ENCODE measurements at regions not wholly inside any gene's neighbourhood (a gene's known extent, or its start where the extent isn't known, plus 50 kb on each side); places are given as distances from the start of the nearest gene placed in this dataset.

DNA sequence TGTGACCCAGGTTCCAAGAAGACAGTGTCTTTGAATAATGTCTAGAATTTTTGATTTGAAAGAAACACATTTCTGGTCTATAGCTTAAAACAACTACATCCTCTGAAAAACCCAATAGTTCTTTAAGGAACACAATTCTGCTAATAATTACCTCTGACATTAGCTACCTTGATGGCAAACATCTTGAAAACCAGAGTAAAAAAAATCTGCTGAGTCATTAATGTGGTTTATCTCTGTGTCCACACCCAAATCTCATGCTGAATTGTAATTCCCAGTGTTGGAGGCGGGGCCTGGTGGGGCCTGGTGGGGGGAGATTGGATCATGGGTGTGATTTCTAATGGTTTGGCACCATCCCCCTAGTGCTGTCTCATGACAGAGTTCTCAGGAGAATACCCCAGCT, 1233.8 kb downstream of the NLGN4X start:
- DNase-seq (ENCODE audit: low read depth, low spot score), result no peak
- H3K4me3 ChIP-seq (ENCODE audit: low read length), result no peak overlapping the region

DNA sequence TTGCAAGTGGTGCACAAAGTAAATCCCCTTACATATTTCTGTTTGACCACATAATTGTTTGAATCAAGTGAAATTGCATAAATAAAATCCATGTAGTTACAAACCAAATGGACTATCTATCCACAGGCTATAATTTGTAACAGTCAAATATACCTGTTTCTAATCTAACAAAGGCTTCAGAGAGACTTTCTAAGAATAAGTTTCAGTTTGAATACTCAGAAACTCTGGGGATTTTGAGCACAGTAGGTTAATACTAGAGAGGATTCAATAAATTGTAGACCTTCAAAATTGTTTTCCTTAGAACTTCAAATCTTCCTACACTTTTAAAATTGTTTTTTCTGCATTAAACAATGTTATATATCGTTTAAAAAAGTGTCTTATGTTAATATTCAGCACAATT, 1250.1 kb downstream of the NLGN4X start:
- no peak overlapping the region for H3K4me3 ChIP-seq (ENCODE audit: low read length)
- DNase-seq (ENCODE audit: low read depth, low spot score), result no peak

DNA sequence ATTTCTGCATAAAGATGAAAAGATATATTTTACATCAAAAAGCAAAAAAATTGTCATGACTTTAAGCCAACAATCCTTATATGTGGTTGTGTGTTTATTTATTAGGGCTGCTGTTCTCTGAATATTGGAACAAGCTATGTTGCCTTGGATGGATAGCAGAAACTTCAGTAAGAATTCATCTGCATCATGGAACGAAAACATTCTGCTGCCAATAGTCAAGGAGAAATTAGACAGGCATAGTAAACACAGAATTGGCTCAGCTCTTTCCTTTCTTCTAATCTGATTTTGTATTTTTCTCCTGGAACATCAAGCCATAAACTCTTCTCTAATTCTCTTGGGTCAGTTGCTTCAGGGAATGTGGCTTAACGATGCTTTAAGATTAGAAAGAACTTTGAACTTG, 1257.0 kb downstream of the NLGN4X start:
- no peak for DNase-seq (ENCODE audit: low read depth, low spot score)
- H3K4me3 ChIP-seq (ENCODE audit: low read length), result no peak overlapping the region

GRCh38 chrX:4964112-4964511, 1250.7 kb upstream of the PRKX start:
- no peak for DNase-seq (ENCODE audit: low read depth, low spot score)

DNA sequence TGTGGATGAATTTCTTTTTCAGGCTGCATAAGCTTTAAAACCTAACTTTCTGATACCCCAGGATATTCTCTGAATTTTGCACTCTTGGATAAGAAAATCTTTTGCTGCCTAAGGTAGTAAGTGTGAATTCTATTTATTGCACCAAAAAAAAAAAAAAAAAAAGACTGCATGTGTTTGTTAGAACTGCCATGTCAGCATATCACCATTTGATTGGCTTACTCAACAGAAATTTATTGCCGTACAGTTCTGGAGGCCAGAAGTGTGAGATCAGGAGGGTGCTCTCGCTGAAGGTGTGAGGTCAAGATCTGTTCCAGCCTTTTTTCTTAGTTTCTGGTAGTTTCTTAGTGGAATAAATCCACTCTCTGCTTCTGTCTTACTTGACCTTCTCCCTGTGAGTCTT, 1250.0 kb upstream of the PRKX start:
- H3K4me3 ChIP-seq (ENCODE audit: low read length), result no peak overlapping the region
- DNase-seq (ENCODE audit: low read depth, low spot score), result no peak

More at GRCh38 chrX:4964112-4964511, 1250.7 kb upstream of the PRKX start:
- no peak overlapping the region for H3K4me3 ChIP-seq (ENCODE audit: low read length)

GRCh38 chrX:4944767-4945166, 1231.3 kb upstream of the PRKX start:
- DNase-seq (ENCODE audit: low read depth, low spot score), result no peak
- H3K4me3 ChIP-seq (ENCODE audit: low read length), result no peak overlapping the region

DNA sequence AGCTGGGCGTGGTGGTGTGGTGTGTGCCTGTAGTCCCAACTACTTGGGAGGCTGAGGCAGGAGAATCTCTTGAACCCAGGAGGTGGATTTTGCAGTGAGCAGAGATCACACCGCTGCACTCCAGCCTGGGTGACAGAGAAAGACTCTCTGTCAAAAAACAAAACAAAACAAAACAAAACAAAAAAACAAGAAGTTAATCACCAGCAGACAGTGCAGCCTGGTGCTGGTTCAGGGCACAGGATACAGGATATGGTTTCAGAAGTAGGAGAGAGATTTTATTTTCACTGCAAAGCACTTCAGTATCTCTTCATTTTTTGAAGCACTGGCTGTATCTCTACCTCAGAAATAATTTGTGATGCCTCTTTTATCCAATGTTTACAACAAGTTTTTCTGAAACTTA, 1222.9 kb upstream of the PRKX start:
- no peak overlapping the region for H3K4me3 ChIP-seq (ENCODE audit: low read length)
- DNase-seq (ENCODE audit: low read depth, low spot score), result no peak

- H3K4me3 ChIP-seq (ENCODE audit: low read length), result no peak overlapping the region
- DNase-seq (ENCODE audit: low read depth, low spot score), result no peak
These were observed 1222.4 kb upstream of the PRKX start for GRCh38 chrX:4935846-4936245.

DNA sequence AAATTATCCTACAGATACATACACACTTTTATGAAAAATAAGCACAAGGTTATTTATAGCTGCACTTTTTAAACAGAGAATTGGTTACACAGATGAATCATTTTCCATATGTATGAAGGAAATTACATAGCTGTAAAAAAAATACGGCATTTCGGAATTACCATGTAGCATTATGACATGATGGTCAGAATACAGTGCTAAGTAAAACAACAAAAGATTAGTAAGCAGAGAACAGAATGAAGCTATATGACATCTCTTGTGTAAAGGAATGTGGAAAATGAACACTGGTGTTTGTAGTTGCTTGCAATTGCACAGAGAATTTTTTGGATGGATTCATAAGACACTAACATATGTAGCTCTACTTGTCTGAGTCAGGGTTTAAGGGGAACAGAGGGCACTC, 1222.0 kb upstream of the PRKX start:
- DNase-seq (ENCODE audit: low read depth, low spot score), result no peak
- no peak overlapping the region for H3K4me3 ChIP-seq (ENCODE audit: low read length)

- DNase-seq (ENCODE audit: low read depth, low spot score), result no peak
- H3K4me3 ChIP-seq (ENCODE audit: low read length), result no peak overlapping the region
These were observed 1219.3 kb upstream of the PRKX start for GRCh38 chrX:4932790-4933189.

- no peak overlapping the region for H3K4me3 ChIP-seq (ENCODE audit: low read length)
- DNase-seq (ENCODE audit: low read depth, low spot score), result no peak
These were observed 1217.0 kb upstream of the PRKX start for GRCh38 chrX:4930426-4930825.

DNA sequence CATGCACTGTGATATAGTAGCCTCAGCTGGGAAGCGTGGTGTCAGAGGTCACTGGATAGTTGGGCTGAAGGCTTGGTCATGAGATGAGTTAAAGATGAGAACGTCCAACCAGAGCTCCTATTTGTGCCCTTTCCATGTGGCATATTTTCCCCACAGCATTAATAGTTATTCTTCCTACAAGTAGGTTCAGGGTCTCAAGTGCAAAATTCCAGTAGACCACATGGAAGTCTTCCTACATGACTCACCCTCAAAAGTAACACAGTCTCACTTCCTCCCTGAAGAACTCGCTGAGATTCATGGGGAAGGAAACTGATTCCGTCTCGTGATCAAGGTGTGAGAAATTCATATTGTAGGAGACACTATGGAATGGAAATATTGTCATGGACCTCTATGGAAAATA, 1212.5 kb upstream of the PRKX start:
- no peak for DNase-seq (ENCODE audit: low read depth, low spot score)
- H3K4me3 ChIP-seq (ENCODE audit: low read length), result no peak overlapping the region

DNA sequence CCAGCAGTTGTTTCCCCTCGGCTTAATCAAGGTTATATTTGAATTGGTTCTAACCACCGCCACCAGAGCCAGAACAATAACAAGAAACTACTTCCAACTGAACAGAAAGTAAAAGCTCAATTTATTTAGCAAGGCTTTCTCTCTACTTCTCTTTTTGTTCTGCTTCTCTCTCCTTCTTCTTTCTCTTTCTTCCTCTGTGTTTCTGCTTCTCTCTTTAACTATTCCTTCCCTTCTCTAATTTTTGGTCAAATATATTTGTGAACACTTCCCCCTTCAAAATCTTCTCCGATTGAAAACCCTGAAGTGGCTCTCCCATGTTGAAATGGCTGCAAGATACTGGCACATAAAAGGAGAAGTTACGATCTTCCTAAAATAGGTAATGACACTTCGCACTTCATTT, 1195.9 kb upstream of the PRKX start:
- DNase-seq (ENCODE audit: low read depth, low spot score), result no peak
- H3K4me3 ChIP-seq (ENCODE audit: low read length), result no peak overlapping the region

DNA sequence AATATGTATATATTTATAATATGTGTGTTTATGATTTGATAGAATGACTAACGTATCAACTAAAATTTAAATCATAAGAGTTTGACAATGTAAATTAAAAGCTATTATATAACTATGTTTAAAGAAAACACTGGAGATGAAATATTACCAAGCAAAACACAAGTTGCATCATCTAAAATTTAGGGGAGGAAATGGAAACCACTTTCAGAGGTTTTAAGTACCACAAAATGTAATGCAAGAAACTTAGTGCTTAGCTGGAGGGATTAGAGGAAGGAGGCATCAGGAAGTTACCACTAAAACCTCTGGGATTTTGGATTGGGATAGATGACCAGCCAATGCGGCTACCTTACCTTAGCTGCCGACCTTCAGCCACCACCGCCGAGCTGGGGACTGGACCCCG, 1192.1 kb upstream of the PRKX start:
- H3K4me3 ChIP-seq (ENCODE audit: low read length), result no peak overlapping the region
- no peak for DNase-seq (ENCODE audit: low read depth, low spot score)

- DNase-seq (ENCODE audit: low read depth, low spot score), result no peak
- no peak overlapping the region for H3K4me3 ChIP-seq (ENCODE audit: low read length)
These were observed 1167.8 kb upstream of the PRKX start for GRCh38 chrX:4881277-4881676.

DNA sequence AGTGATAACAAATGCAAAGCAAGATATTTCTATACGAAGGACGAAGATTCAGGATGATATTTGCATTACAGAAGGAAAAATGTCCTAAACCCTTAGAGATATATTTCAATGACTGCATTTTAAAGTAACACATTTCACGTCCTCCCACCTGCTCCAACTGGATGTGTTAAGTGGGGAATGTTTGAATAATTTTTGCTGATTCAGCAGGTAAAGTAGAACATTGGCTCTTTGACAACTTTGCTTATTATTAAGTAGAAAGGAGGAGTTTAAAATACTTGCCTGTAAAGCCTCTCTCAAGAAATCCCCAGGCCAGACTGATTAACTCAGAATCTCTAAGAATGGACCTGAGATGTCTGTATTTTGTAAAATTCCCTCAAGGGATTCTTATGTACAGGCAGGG, 1165.2 kb upstream of the PRKX start:
- DNase-seq (ENCODE audit: low read depth, low spot score), result no peak
- no peak overlapping the region for H3K4me3 ChIP-seq (ENCODE audit: low read length)

DNA sequence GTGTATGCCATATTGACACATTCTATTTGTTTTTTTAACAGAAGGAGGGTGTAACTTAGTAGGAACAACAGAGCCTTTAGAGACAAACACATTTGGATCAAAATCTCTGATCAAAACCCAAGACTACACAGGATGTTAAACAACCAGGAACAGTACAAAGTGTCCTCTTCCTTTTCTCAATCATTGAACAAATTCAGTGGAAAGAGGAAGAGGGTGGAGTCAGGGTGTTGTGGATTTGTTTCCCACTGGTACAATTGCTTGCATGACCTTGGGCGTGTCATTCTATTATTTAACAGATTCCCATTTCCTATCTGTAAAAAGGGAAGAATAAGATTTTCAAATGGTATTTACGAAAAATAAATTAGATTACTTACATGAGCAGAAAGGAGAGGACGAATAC, 1162.8 kb upstream of the PRKX start:
- no peak overlapping the region for H3K4me3 ChIP-seq (ENCODE audit: low read length)
- no peak for DNase-seq (ENCODE audit: low read depth, low spot score)

- no peak for DNase-seq (ENCODE audit: low read depth, low spot score)
- H3K4me3 ChIP-seq (ENCODE audit: low read length), result no peak overlapping the region
These were observed 1138.1 kb upstream of the PRKX start for GRCh38 chrX:4851534-4851933.

DNA sequence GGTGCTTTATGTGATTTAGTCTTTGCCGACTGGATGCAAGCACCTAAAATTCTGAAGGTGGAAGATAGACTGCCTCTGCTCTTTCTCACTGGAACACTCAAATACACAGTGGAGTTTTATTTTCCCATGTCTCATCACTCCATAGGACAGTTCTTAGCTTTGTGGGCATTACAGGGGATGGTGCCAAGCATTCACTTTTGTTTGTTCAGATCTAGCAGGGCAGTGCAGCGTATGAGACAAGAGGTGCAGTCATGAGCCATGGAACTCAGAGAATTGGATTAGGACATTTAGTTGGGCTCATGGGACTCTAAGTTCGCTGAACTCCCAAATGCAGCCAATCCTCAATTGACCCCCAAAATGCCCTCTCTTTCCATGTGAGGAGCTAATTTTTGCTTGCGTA, 1136.9 kb upstream of the PRKX start:
- no peak overlapping the region for H3K4me3 ChIP-seq (ENCODE audit: low read length)
- no peak for DNase-seq (ENCODE audit: low read depth, low spot score)

- H3K4me3 ChIP-seq (ENCODE audit: low read length), result no peak overlapping the region
- no peak for DNase-seq (ENCODE audit: low read depth, low spot score)
These were observed 1130.9 kb upstream of the PRKX start for GRCh38 chrX:4844376-4844775.

GRCh38 chrX:4841216-4841745, 1127.8 kb upstream of the PRKX start:
- no peak for DNase-seq (ENCODE audit: low read depth, low spot score)
- no peak overlapping the region for H3K4me3 ChIP-seq (ENCODE audit: low read length)

GRCh38 chrX:4831574-4831973, 1118.1 kb upstream of the PRKX start:
- no peak for DNase-seq (ENCODE audit: low read depth, low spot score)
- no peak overlapping the region for H3K4me3 ChIP-seq (ENCODE audit: low read length)

Data from Jurkat, Clone E6-1 (cell line).